ENCODE measurements at regions not wholly inside any gene's neighbourhood (a gene's known extent, or its start where the extent isn't known, plus 50 kb on each side); places are given as distances from the start of the nearest gene placed in this dataset.

GRCh38 chr3:106440672-106441071 is 571.9 kb upstream of the CBLB start:
- TF ChIP-seq CTCF (IDR thresholded peaks at IDR 0.05): no peak
- no peak for TF ChIP-seq EZH2 (IDR thresholded peaks at IDR 0.05)

All from neural progenitor cell (in vitro differentiated cells).